Upper lobe of left lung (tissue), 4 donors: ENCODE measurements at regions not wholly inside any gene's neighbourhood (a gene's known extent, or its start where the extent isn't known, plus 50 kb on each side); places are given as distances from the start of the nearest gene placed in this dataset.

Experiments
- CTCF ChIP-seq, 6 experiments: fragments of 450-650 bp in 4 of 6; fragments of 200-600 bp in 2 of 6; sonication (generic) in 2 of 6; IDR thresholded peaks; one replicate each; pipeline ENCODE4 v1.5.1; 2016 to 2019; ENCODE audit warnings: antibody characterized with exemption in 6 of 6
- EP300 ChIP-seq, 4 donors: sonication (generic); formaldehyde crosslinking; IDR thresholded peaks; one replicate each; pipeline ENCODE4 v1.5.1; 2017; ENCODE audit warnings: antibody characterized with exemption in 4 of 4, control low read depth in 2 of 4
- POLR2A ChIP-seq, 4 donors: fragments of 450-650 bp; IDR thresholded peaks; one replicate each; pipeline ENCODE4 v1.5.1; 2016 to 2017; ENCODE audit warnings: antibody characterized with exemption in 4 of 4, mild to moderate bottlenecking in 2 of 4
- POLR2AphosphoS5 ChIP-seq, 2 donors: sonication (generic); formaldehyde crosslinking; IDR thresholded peaks; one replicate each; pipeline ENCODE4 v1.5.1; 2017; ENCODE audit warnings: antibody characterized with exemption in 2 of 2

GRCh38 chrX:143319526-143319925 lies 197.7 kb downstream of the SPANXN3 start:
- TF ChIP-seq POLR2A (IDR thresholded peaks at IDR 0.05) (no peak), EP300 (IDR thresholded peaks at IDR 0.05) (no peak), CTCF (IDR thresholded peaks at IDR 0.05) (no peak), POLR2AphosphoS5 (IDR thresholded peaks at IDR 0.05) (no peak)
